Stimulated activated CD8-positive, alpha-beta memory T cell treated with anti-CD3 and anti-CD28 coated beads, Interleukin-15, amount 100 ng/mL, for 4 hours (primary cell): ENCODE measurements at regions not wholly inside any gene's neighbourhood (a gene's known extent, or its start where the extent isn't known, plus 50 kb on each side); places are given as distances from the start of the nearest gene placed in this dataset.

Experiments used
- DNase-seq, 2 donors: peaks; one replicate each; pipeline ENCODE4 v3.0.0-alpha.2; 2020; ENCODE audit warnings: low read depth in 2 of 2

DNA sequence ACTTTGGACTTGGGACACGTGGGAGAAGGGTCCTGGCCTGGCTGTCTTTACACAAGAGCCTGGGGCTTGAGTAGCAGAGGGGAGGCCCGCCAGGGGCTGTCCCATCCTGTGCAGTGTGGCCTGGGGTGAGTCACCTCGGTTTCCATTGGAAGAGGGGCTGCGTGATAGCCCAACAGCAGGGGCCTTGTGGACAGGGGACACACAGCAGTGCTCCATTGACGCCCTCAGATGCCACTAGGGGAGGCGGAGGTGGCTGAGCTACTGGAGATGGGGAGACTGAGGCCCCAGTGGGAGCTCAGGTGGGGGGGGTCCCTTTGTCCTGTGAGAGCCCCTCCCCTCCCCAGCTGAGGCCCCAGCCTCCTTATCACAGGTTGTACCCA, 50.0 kb upstream of the RNU6ATAC start:
- DNase-seq, result no peak

DNA sequence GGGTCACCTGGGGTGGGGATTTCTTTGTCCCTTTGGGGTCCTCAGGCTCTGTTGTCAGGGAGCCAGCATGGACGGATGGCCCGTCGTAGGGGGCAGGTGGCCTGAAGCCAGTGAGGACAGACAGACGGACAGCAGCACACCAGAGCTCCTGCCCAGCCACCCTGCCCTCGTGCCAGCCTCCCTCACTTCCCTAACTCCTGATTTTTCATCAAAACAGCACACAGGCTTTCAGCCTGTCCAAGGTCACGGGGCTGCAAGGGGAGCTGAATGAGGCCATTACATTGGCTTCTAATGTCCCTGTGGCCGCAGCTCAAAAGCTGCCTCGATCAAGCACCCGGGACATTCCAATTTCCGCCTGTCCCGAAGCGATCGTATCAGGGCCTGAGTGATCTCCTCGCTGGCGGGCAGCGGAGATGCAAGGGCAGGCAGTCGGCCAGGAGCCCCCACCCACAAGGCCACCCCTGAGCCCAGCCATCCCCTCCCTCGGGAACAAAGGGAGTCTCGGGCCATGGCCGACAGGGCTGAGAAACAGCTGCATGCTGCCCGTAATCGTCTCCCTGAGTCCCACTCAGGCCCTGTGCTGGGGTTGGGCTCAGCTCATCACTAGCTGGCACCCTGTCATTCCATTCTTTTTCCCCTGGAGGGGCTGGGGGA, 50.5 kb upstream of the RNU6ATAC start:
- no peak for DNase-seq

- DNase-seq, result no peak
Observed at GRCh38 chr9:134215420-134215698, 51.0 kb upstream of the RNU6ATAC start.

DNA sequence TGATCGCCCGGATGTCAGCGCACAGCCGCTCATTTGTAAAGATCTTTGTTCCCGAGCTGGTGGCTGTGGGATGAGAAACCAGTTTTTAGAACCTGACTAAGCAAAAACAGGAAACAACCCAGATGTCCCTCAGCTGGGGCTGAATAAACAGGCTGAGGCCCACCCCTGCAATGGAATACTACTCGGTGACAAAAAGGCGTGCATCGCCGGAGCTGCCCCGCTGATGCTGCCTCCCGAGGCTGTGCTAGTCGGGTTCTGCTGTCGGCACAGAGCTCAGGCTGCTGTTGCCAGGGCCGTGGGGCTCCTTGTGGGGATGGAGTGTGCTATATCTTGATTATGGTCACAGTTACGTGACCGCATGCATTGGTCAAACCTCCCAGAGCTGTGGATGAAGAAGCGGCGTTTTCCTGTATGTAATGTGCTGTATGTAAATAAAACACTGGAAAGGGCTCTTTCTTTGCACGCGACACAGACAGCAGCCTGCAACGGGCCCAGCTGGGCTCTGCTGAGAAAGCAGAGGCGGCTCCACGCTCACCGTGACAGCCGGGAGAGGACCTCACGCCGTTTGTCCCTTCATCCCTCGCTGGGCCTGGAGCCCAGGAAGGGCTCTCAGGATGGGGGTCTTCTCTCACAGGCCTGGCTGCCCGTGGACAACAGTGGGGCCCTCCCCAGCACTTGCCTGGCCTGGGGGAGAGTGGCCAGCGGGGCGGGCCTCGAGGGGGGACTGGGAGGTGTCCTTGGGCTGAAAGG, 51.5 kb upstream of the RNU6ATAC start:
- no peak for DNase-seq

- no peak for DNase-seq
Observed at GRCh38 chr9:134216449-134216951, 52.1 kb upstream of the RNU6ATAC start.

DNA sequence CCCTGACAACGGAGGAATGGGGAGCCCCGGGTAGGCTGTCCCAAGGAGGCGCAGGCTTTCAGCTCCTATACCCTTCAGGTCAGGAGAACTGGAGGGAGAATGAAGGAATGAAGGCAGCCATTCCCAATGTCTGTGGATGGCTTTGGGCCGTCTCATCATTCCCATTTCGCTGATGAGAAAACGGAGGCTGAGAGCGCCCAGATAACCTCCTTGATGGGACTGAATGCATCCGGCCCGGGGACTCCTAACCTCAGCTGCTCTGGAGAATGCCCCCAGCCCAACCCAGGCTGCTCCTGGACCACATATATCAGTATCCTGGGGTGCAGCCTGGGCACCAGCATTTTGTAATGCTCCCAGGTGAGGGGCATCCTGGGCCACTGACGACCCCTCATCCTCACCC, 52.6 kb upstream of the RNU6ATAC start:
- no peak for DNase-seq

DNA sequence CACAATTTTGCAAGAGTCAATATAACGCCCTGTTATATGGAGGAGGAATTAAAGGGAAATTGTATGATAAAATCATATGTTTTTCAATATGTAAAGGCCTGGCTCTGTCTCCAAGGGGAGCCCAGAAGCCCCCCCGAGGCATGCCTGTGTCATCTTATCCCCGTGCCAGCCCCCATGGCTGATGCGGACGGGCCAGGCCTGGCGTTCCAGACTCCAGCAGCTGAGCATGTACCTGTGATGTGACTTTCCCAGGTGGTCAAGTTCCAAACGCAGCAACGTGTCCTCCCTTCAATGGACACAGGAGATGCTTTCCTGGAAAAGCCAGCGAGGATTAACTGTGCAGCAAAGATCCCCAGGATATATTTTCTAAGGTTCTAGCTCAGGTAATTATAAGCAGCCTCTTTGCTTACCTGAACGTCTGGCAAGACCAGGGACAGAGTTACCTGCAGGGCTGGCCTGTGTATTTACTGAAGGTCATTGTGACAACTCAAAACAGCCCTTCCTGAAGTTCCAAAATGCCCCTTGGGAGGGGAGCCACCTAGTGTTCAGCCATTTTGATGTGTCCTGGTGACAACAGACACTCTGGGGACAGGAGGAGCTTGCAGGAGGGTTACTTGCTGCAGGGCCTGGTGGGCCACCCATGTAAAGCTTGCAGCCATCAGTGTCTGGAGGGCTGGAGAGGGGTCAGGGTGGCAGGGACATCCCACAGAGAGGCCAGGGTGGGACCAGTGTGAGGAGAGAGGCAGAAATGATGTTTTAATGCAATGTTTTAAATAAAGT, 53.3 kb upstream of the RNU6ATAC start:
- DNase-seq, result no peak

GRCh38 chr9:134218230-134218629, 53.9 kb upstream of the RNU6ATAC start:
- DNase-seq, result no peak

DNA sequence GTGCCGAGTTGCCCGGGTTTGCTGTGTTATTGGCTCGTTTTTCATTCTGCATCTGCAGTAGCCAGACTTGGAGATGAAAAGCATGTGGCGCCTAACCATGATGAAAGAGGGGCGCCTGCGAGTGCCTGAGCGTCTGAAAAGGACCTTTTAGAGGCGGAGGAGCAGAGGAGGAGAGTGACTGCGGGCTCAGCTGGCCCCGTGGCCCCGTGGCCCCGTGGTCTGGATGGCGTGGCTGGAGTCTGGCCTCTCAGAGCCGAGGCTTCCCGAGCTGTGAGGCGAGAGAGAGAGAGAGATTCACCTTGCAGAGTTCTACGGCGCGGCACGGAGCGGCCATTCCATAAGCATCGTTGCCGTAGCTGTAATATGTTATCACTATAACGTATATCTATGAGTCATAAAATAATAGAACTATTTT, 55.3 kb upstream of the RNU6ATAC start:
- no peak for DNase-seq

DNA sequence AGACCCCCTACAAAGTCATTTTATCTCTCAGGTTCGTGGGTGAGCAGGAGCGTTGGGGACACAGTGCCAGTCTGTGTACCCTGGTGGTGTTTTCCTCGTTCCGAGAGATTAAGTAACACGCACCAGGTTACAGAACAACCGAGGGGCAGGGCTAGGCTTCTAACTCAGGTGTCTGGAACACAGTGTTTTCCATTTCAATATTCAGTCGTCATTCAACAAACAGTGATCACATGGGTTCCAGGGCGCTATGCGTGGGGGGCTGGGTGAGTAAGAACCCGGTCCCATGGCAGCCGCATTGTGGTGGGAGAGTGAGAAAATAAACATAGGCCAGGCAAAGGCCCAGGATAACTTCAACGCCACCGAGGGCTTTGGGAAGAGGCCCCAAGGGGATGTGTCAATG, 55.9 kb upstream of the RNU6ATAC start:
- DNase-seq, result no peak

DNA sequence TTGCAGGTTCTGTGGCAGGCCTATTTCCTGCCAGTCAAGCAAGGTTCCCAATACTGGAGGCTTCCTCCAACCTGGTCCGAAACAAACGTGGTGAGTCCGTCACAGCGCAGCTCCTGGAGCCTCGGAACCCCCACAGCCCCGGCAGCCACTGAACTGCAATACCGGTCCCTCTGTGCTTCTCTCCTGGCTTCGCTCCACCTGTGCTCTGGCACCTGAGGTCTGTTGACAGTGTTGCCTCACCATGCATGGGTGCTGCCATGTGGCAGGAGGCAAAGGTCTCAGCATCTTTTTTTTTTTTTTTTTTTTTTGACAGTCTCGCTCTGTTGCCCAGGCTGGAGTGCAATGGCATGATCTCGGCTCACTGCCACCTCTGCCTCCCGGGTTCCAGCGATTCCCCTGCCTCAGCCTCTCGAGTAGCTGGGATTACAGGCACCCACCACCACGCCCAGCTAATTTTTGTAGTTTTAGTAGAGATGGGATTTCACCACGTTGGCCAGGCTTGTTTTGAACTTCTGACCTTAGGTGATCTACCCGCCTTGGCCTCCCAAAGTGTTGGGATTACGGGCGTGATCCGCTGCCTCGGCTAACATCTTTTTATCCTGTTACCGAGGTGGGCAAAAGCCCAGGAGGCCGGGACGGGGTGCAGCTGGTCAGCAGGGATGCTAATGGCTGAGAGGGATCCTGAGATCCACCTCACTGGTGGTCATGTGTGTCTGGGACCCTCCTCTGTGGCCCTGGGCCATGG, 57.1 kb upstream of the RNU6ATAC start:
- DNase-seq, result no peak

GRCh38 chr9:134222018-134222573, 57.7 kb upstream of the RNU6ATAC start:
- DNase-seq, result no peak

- no peak for DNase-seq
Observed at GRCh38 chr9:134223091-134223490, 58.7 kb upstream of the RNU6ATAC start.

- no peak for DNase-seq
Observed at GRCh38 chr9:134223591-134224122, 59.3 kb upstream of the RNU6ATAC start.

- DNase-seq, result no peak
Observed at GRCh38 chr9:134224127-134224526, 59.8 kb upstream of the RNU6ATAC start.

GRCh38 chr9:134224567-134225093, 60.3 kb upstream of the RNU6ATAC start:
- no peak for DNase-seq

GRCh38 chr9:134225186-134225585, 60.8 kb upstream of the RNU6ATAC start:
- DNase-seq, result no peak

GRCh38 chr9:134225816-134226215, 61.5 kb upstream of the RNU6ATAC start:
- no peak for DNase-seq

- DNase-seq, result no peak
Observed at GRCh38 chr9:134226221-134226930, 62.0 kb upstream of the RNU6ATAC start.
